ENCODE measurements at regions not wholly inside any gene's neighbourhood (a gene's known extent, or its start where the extent isn't known, plus 50 kb on each side); places are given as distances from the start of the nearest gene placed in this dataset.

- no peak for DNase-seq (ENCODE audit: extremely low read depth in 1 of 2, low read depth in 1 of 2)
Observed at GRCh38 chr13:74452176-74452575, 318.0 kb upstream of the KLF12 start.

GRCh38 chr13:74450964-74451363 lies 316.8 kb upstream of the KLF12 start:
- no peak for DNase-seq (ENCODE audit: extremely low read depth in 1 of 2, low read depth in 1 of 2)

GRCh38 chr13:74450525-74450845 lies 316.3 kb upstream of the KLF12 start:
- no peak for DNase-seq (ENCODE audit: extremely low read depth in 1 of 2, low read depth in 1 of 2)

GRCh38 chr13:74449811-74450524 lies 315.8 kb upstream of the KLF12 start:
- no peak for DNase-seq (ENCODE audit: extremely low read depth in 1 of 2, low read depth in 1 of 2)

- DNase-seq (ENCODE audit: extremely low read depth in 1 of 2, low read depth in 1 of 2): no peak
Observed at GRCh38 chr13:74444864-74445479, 310.8 kb upstream of the KLF12 start.

- no peak for DNase-seq (ENCODE audit: extremely low read depth in 1 of 2, low read depth in 1 of 2)
Observed at GRCh38 chr13:74444161-74444571, 310.0 kb upstream of the KLF12 start.

- DNase-seq (ENCODE audit: extremely low read depth in 1 of 2, low read depth in 1 of 2): no peak
Observed at GRCh38 chr13:74443631-74444030, 309.4 kb upstream of the KLF12 start.

GRCh38 chr13:74442751-74443150 lies 308.5 kb upstream of the KLF12 start:
- DNase-seq (ENCODE audit: extremely low read depth in 1 of 2, low read depth in 1 of 2): no peak

- no peak for DNase-seq (ENCODE audit: extremely low read depth in 1 of 2, low read depth in 1 of 2)
Observed at GRCh38 chr13:74438901-74439300, 304.7 kb upstream of the KLF12 start.

GRCh38 chr13:74434782-74435181 lies 300.6 kb upstream of the KLF12 start:
- no peak for DNase-seq (ENCODE audit: extremely low read depth in 1 of 2, low read depth in 1 of 2)

- DNase-seq (ENCODE audit: extremely low read depth in 1 of 2, low read depth in 1 of 2): no peak
Observed at GRCh38 chr13:74424455-74424854, 290.3 kb upstream of the KLF12 start.

- no peak for DNase-seq (ENCODE audit: extremely low read depth in 1 of 2, low read depth in 1 of 2)
Observed at GRCh38 chr13:74423434-74423833, 289.2 kb upstream of the KLF12 start.

GRCh38 chr13:74414458-74414857 lies 280.3 kb upstream of the KLF12 start:
- DNase-seq (ENCODE audit: extremely low read depth in 1 of 2, low read depth in 1 of 2): no peak

GRCh38 chr13:74413482-74413881 lies 279.3 kb upstream of the KLF12 start:
- DNase-seq (ENCODE audit: extremely low read depth in 1 of 2, low read depth in 1 of 2): no peak

GRCh38 chr13:74409551-74409950 lies 275.3 kb upstream of the KLF12 start:
- DNase-seq (ENCODE audit: extremely low read depth in 1 of 2, low read depth in 1 of 2): no peak

- DNase-seq (ENCODE audit: extremely low read depth in 1 of 2, low read depth in 1 of 2): no peak
Observed at GRCh38 chr13:74406420-74406819, 272.2 kb upstream of the KLF12 start.

- DNase-seq (ENCODE audit: extremely low read depth in 1 of 2, low read depth in 1 of 2): no peak
Observed at GRCh38 chr13:74398599-74398998, 264.4 kb upstream of the KLF12 start.

GRCh38 chr13:74389056-74389455 lies 254.9 kb upstream of the KLF12 start:
- no peak for DNase-seq (ENCODE audit: extremely low read depth in 1 of 2, low read depth in 1 of 2)

- no peak for DNase-seq (ENCODE audit: extremely low read depth in 1 of 2, low read depth in 1 of 2)
Observed at GRCh38 chr13:74388626-74389025, 254.4 kb upstream of the KLF12 start.

GRCh38 chr13:74372511-74372910 lies 238.3 kb upstream of the KLF12 start:
- no peak for DNase-seq (ENCODE audit: extremely low read depth in 1 of 2, low read depth in 1 of 2)

- no peak for DNase-seq (ENCODE audit: extremely low read depth in 1 of 2, low read depth in 1 of 2)
Observed at GRCh38 chr13:74367193-74367592, 233.0 kb upstream of the KLF12 start.

- DNase-seq (ENCODE audit: extremely low read depth in 1 of 2, low read depth in 1 of 2): no peak
Observed at GRCh38 chr13:74361274-74361673, 227.1 kb upstream of the KLF12 start.

GRCh38 chr13:74346960-74347359 lies 212.8 kb upstream of the KLF12 start:
- no peak for DNase-seq (ENCODE audit: extremely low read depth in 1 of 2, low read depth in 1 of 2)

Measured in activated CD8-positive, alpha-beta memory T cell treated with anti-CD3 and anti-CD28 coated beads for 1 hour (primary cell).